Testis (tissue), 2 donors: ENCODE measurements at regions not wholly inside any gene's neighbourhood (a gene's known extent, or its start where the extent isn't known, plus 50 kb on each side); places are given as distances from the start of the nearest gene placed in this dataset.

Experiments used
- POLR2A ChIP-seq: fragments of 450-650 bp; IDR thresholded peaks from one replicate; pipeline ENCODE4 v1.6.1; 2017; ENCODE audit warnings: antibody characterized with exemption, mild to moderate bottlenecking, moderate library complexity
- TF ChIP-seq, protein P1 (sequence below), 3 experiments: fragments of 450-650 bp in 2 of 3; fragments of 200-600 bp in 1 of 3; sonication (generic) in 1 of 3; IDR thresholded peaks; one replicate each; pipeline ENCODE4 v1.5.1; 2016 to 2019; ENCODE audit warnings: antibody characterized with exemption in 3 of 3, mild to moderate bottlenecking in 2 of 3, moderate library complexity in 1 of 3

GRCh38 chrX:118189000-118189399 lies 72.4 kb upstream of the KLHL13 start:
- TF ChIP-seq POLR2A = no peak
- TF ChIP-seq, protein P1, sequence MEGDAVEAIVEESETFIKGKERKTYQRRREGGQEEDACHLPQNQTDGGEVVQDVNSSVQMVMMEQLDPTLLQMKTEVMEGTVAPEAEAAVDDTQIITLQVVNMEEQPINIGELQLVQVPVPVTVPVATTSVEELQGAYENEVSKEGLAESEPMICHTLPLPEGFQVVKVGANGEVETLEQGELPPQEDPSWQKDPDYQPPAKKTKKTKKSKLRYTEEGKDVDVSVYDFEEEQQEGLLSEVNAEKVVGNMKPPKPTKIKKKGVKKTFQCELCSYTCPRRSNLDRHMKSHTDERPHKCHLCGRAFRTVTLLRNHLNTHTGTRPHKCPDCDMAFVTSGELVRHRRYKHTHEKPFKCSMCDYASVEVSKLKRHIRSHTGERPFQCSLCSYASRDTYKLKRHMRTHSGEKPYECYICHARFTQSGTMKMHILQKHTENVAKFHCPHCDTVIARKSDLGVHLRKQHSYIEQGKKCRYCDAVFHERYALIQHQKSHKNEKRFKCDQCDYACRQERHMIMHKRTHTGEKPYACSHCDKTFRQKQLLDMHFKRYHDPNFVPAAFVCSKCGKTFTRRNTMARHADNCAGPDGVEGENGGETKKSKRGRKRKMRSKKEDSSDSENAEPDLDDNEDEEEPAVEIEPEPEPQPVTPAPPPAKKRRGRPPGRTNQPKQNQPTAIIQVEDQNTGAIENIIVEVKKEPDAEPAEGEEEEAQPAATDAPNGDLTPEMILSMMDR (IDR thresholded peaks at IDR 0.05) = no peak
